Spleen (tissue), 11 donors: ENCODE measurements at regions not wholly inside any gene's neighbourhood (a gene's known extent, or its start where the extent isn't known, plus 50 kb on each side); places are given as distances from the start of the nearest gene placed in this dataset.

ENCODE experiments used
- DNase-seq: peaks from one replicate; pipeline ENCODE4 v3.0.0-alpha.2; 2020
- H3K27ac ChIP-seq, 8 donors: fragments of 200-600 bp; sonication (generic) in 7 of 8; 1 replicate in 4 of 8; 2 replicates in 4 of 8; pipeline versions ENCODE4 v1.5.0 to v1.8.0; 2016 to 2021; ENCODE audit warnings: inconsistent platforms in 4 of 8, mild to moderate bottlenecking in 4 of 8, moderate library complexity in 1 of 8
- H3K27me3 ChIP-seq, 7 donors: fragments of 200-600 bp; sonication (generic) in 6 of 7; replicated peaks in 1 of 7; 1 replicate in 4 of 7; 2 replicates in 3 of 7; pipeline versions ENCODE4 v1.5.0 to v1.8.0; 2016 to 2021; ENCODE audit warnings: inconsistent platforms in 3 of 7, mild to moderate bottlenecking in 1 of 7
- H3K36me3 ChIP-seq, 6 donors: fragments of 200-600 bp; sonication (generic) in 5 of 6; 1 replicate in 4 of 6; 2 replicates in 2 of 6; pipeline versions ENCODE4 v1.5.0 to v1.8.0; 2016 to 2021; ENCODE audit warnings: inconsistent platforms in 2 of 6
- H3K4me1 ChIP-seq, 6 donors: fragments of 200-600 bp; sonication (generic) in 5 of 6; 1 replicate in 3 of 6; 2 replicates in 3 of 6; pipeline versions ENCODE4 v1.5.0 to v1.8.0; 2016 to 2021; ENCODE audit warnings: inconsistent platforms in 3 of 6
- H3K4me3 ChIP-seq, 8 donors: fragments of 200-600 bp; sonication (generic) in 7 of 8; 1 replicate in 4 of 8; 2 replicates in 4 of 8; pipeline versions ENCODE4 v1.5.0 to v1.8.0; 2016 to 2021; ENCODE audit warnings: inconsistent platforms in 4 of 8, mild to moderate bottlenecking in 4 of 8, moderate library complexity in 2 of 8
- H3K9me3 ChIP-seq, 8 donors: fragments of 200-600 bp; sonication (generic) in 7 of 8; 1 replicate in 4 of 8; 2 replicates in 4 of 8; pipeline versions ENCODE4 v1.5.0 to v1.8.0; 2016 to 2021; ENCODE audit warnings: inconsistent platforms in 4 of 8
- POLR2A ChIP-seq, 3 donors: fragments of 450-650 bp; IDR thresholded peaks; one replicate each; pipeline ENCODE4 v1.5.1; 2017; ENCODE audit warnings: antibody characterized with exemption in 3 of 3, mild to moderate bottlenecking in 1 of 3
- POLR2AphosphoS5 ChIP-seq, 3 donors: sonication (generic); formaldehyde crosslinking; IDR thresholded peaks; one replicate each; pipeline ENCODE4 v1.5.1; 2017; ENCODE audit warnings: antibody characterized with exemption in 3 of 3
- WGBS, 5 donors: extraction: QIAGEN DNeasy Blood & Tissue Kit in 3 of 5; methylation state at CpG; one replicate each; pipeline versions ENCODE4 v1.1.5 to v1.1.7; 2013 to 2018; 5-methylcytosine and 5-hydroxymethylcytosine counted together
- intact Hi-C: fragments of 100-400 bp; cut with DNase I; formaldehyde crosslinking; loops from one replicate; pipeline ENCODE4 v1.15.0; 2023; ENCODE audit warnings: low total_unique reads
- TF ChIP-seq, protein P1 (sequence below), 11 experiments: fragments of 200-600 bp in 7 of 11; fragments of 450-650 bp in 4 of 11; sonication (generic) in 4 of 11; IDR thresholded peaks in 8 of 11; conservative IDR thresholded peaks in 3 of 11; 1 replicate in 7 of 11; 2 replicates in 4 of 11; pipeline versions ENCODE4 v1.4.0 to v1.8.0; 2016 to 2021; ENCODE audit warnings: antibody characterized with exemption in 11 of 11, inconsistent platforms in 4 of 11, mild to moderate bottlenecking in 1 of 11
- donor health status: healthy with polysubstance abuse.
- donor health status: DM: no; HTN: no; CAD: no; lungs with moderate emphysema.
- donor health status: DM: no; HTN: no; CAD: no.
- donor health status: Bipolar disorder and iron deficiency.
- donor health status: healthy.
- donor health status: DM: no; HTN: no; CAD: no.
- donor health status: DM: yes; HTN: yes; CAD: no.

DNA sequence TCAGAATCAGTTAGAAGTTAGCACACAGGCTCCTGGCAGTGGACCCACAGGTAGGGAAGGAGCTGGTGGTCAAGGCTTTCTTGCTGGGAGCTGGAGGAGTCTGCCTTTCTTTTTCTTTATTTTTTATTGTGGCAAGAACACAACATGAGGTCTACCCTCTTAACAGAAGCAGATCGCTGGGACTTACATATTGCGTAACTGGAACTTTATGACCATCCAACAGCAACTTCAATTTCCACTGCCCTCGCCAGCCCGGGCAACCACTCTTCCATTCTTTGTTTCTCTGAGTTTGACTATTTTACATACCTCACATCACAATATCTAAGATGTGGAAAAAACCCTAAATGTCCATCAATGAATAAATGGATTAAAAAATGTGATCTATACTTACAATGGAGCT, 147.8 kb upstream of the AJAP1 start:
- TF ChIP-seq POLR2A (IDR thresholded peaks at IDR 0.05) (no peak), POLR2AphosphoS5 (IDR thresholded peaks at IDR 0.05) (no peak)
- TF ChIP-seq, protein P1, sequence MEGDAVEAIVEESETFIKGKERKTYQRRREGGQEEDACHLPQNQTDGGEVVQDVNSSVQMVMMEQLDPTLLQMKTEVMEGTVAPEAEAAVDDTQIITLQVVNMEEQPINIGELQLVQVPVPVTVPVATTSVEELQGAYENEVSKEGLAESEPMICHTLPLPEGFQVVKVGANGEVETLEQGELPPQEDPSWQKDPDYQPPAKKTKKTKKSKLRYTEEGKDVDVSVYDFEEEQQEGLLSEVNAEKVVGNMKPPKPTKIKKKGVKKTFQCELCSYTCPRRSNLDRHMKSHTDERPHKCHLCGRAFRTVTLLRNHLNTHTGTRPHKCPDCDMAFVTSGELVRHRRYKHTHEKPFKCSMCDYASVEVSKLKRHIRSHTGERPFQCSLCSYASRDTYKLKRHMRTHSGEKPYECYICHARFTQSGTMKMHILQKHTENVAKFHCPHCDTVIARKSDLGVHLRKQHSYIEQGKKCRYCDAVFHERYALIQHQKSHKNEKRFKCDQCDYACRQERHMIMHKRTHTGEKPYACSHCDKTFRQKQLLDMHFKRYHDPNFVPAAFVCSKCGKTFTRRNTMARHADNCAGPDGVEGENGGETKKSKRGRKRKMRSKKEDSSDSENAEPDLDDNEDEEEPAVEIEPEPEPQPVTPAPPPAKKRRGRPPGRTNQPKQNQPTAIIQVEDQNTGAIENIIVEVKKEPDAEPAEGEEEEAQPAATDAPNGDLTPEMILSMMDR (IDR thresholded peaks at IDR 0.05 in 8 of 11, conservative IDR thresholded peaks at IDR 0.05 in 3 of 11): no peak
- H3K27ac ChIP-seq: no peak overlapping the region
- no peak overlapping the region for H3K4me3 ChIP-seq
- H3K9me3 ChIP-seq: peaks cover 0 to 4% (median 0%) of the 10 kb centered on the region in 8 donors
- H3K36me3 ChIP-seq: no peaks in the 10 kb centered on the region
- H3K4me1 ChIP-seq: no peaks in the 10 kb centered on the region
- no peak for DNase-seq
- H3K27me3 ChIP-seq: peaks cover 0 to 41% (median 0%) of the 10 kb centered on the region in 7 donors
- WGBS, 5 donors: 77 to 90% (median 84%) methylated on average over 4 of the region's 4 CpGs
- intact Hi-C loops: no loop called here

DNA sequence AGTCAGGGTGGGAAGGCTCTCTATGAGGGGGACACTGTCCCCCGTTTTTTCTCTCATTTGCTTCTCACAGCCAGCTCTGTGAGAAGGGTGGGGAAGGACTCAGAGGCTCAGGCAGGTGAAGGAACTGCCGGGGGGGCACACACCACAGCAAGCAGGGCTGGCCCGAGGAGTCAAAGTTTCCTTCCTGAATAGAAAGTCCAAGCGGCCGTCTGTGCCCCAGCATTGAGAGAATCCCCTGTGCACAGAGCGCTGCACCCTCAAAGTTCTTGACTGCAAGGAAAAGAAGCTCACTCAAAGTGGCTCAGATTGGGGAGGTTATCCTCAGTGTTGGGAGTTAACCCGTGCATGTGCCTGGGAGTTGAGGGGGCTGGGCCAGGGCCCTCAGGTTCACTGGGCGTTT, 145.2 kb upstream of the AJAP1 start:
- Histone ChIP-seq H3K4me3 (no peak overlapping the region), H3K4me1 (no peaks in the 10 kb centered on the region), H3K27me3 (peaks cover 0 to 48% (median 0%) of the 10 kb centered on the region in 7 donors), H3K9me3 (peaks cover 0 to 4% (median 0%) of the 10 kb centered on the region in 8 donors), H3K27ac (no peak overlapping the region), H3K36me3 (no peaks in the 10 kb centered on the region)
- no peak for DNase-seq
- intact Hi-C loops: no loop called here
- TF ChIP-seq POLR2A (IDR thresholded peaks at IDR 0.05) (no peak), POLR2AphosphoS5 (IDR thresholded peaks at IDR 0.05) (no peak)
- TF ChIP-seq, protein P1 (IDR thresholded peaks at IDR 0.05 in 8 of 11, conservative IDR thresholded peaks at IDR 0.05 in 3 of 11): no peak
- WGBS, 5 donors: 34 to 54% (median 42%) methylated on average over 8 of the region's 8 CpGs

DNA sequence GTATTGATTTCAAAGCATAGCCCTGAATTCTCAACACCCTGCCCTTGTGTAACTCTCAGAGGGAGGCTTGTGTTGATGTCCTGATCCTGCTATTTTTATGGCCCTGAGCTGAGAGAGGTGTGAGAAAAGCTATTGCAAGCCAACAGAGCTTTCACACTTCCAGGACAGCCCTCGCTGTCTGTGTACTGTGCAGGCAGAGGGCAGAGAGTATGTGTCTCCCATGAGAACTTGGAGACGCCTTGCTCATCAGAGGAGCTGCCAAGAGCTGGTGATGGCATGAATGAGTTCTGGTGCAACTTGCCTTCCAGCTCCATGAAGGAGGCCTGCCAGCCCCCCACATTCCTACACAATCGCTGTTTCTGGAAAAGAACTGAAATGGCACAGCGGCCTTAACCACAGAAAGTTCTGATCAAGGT, 144.1 kb upstream of the AJAP1 start:
- no peak overlapping the region for H3K27ac ChIP-seq
- peaks cover 0 to 47% (median 0%) of the 10 kb centered on the region in 7 donors for H3K27me3 ChIP-seq
- intact Hi-C loops: no loop called here
- TF ChIP-seq POLR2A (IDR thresholded peaks at IDR 0.05) (no peak), POLR2AphosphoS5 (IDR thresholded peaks at IDR 0.05) (no peak)
- TF ChIP-seq, protein P1 (IDR thresholded peaks at IDR 0.05 in 8 of 11, conservative IDR thresholded peaks at IDR 0.05 in 3 of 11): no peak
- no peaks in the 10 kb centered on the region for H3K4me1 ChIP-seq
- no peak overlapping the region for H3K4me3 ChIP-seq
- H3K9me3 ChIP-seq: peaks cover 0 to 4% (median 0%) of the 10 kb centered on the region in 8 donors
- H3K36me3 ChIP-seq: no peaks in the 10 kb centered on the region
- 71 to 86% (median 76%) methylated on average over 4 of the region's 4 CpGs for WGBS, 5 donors
- no peak for DNase-seq

DNA sequence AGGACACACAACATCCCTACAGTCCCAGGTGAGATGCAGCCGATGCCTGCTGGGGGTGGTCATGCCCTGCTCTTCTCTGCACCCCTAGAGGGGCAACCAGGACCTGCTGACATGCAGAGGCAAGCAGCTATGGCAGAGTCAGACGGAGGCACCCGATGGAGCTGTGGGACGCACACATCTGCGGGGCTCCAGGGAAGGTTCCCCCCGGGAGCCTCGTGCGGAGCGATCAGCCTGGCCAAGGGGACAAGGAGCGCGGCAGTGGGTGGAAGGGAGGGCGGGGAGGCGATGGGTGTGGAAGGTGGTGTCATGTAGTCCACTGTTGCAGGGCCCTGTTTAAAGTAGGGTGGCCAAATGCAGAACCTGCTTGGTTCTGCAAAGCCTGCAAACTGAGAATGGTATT, 143.0 kb upstream of the AJAP1 start:
- Histone ChIP-seq H3K36me3 (no peaks in the 10 kb centered on the region), H3K4me3 (no peak overlapping the region), H3K27ac (no peak overlapping the region), H3K9me3 (peaks cover 0 to 4% (median 0%) of the 10 kb centered on the region in 8 donors), H3K4me1 (peaks cover 0 to 6% (median 0%) of the 10 kb centered on the region in 6 donors), H3K27me3 (peaks cover 0 to 40% (median 0%) of the 10 kb centered on the region in 7 donors)
- no peak for DNase-seq
- WGBS, 5 donors: 84 to 96% (median 89%) methylated on average over 13 of the region's 13 CpGs
- intact Hi-C loops: no loop called here
- TF ChIP-seq POLR2AphosphoS5 (IDR thresholded peaks at IDR 0.05) (no peak), POLR2A (IDR thresholded peaks at IDR 0.05) (no peak)
- TF ChIP-seq, protein P1 (IDR thresholded peaks at IDR 0.05 in 8 of 11, conservative IDR thresholded peaks at IDR 0.05 in 3 of 11): no peak
